ENCODE measurements at regions not wholly inside any gene's neighbourhood (a gene's known extent, or its start where the extent isn't known, plus 50 kb on each side); places are given as distances from the start of the nearest gene placed in this dataset.
A peak's percentile ranks its signal among the peaks of the same experiment; 100 is the strongest.
"Not testable (repeated sequence)": the region's sequence is repeated elsewhere in the genome, so short reads cannot be mapped to it uniquely, and the experiment has no call there.

GRCh38 chr1:93766451-93766850 is 84.8 kb upstream of the BCAR3 start:
- ATAC-seq (no peak), DNase-seq (no peak)
- no peak overlapping the region for H3K4me3 Mint-ChIP-seq
- H3K27me3 Mint-ChIP-seq, result no peaks in the 10 kb centered on the region
- peaks cover 2% of the 10 kb centered on the region for H3K36me3 Mint-ChIP-seq (ENCODE audit: low read depth)
- peaks cover 3% of the 10 kb centered on the region for H3K4me1 Mint-ChIP-seq
- no peaks in the 10 kb centered on the region for H3K9me3 ChIP-seq (ENCODE audit: control insufficient read depth, low read length, poor library complexity, severe bottlenecking)
- peak overlapping the region; percentile 39 for H3K27ac Mint-ChIP-seq

- Mint-ChIP-seq H3K27me3 (no peaks in the 10 kb centered on the region), H3K36me3 (ENCODE audit: low read depth) (peaks cover 2% of the 10 kb centered on the region), H3K27ac (no peak overlapping the region), H3K4me1 (peaks cover 3% of the 10 kb centered on the region), H3K4me3 (no peak overlapping the region)
- no peaks in the 10 kb centered on the region for H3K9me3 ChIP-seq (ENCODE audit: control insufficient read depth, low read length, poor library complexity, severe bottlenecking)
- no peak for DNase-seq
- ATAC-seq, result no peak
Measured at GRCh38 chr1:93765099-93765498, 83.5 kb upstream of the BCAR3 start.

GRCh38 chr1:93764366-93764750 is 82.7 kb upstream of the BCAR3 start:
- no peak overlapping the region for H3K4me3 Mint-ChIP-seq
- H3K36me3 Mint-ChIP-seq (ENCODE audit: low read depth), result peaks cover 2% of the 10 kb centered on the region
- no peak for ATAC-seq
- H3K27me3 Mint-ChIP-seq, result no peaks in the 10 kb centered on the region
- H3K27ac Mint-ChIP-seq, result no peak overlapping the region
- peaks cover 3% of the 10 kb centered on the region for H3K4me1 Mint-ChIP-seq
- no peaks in the 10 kb centered on the region for H3K9me3 ChIP-seq (ENCODE audit: control insufficient read depth, low read length, poor library complexity, severe bottlenecking)
- no peak for DNase-seq

- no peak for ATAC-seq
- Mint-ChIP-seq H3K4me1 (peaks cover 7% of the 10 kb centered on the region), H3K27me3 (no peaks in the 10 kb centered on the region), H3K27ac (no peak overlapping the region), H3K4me3 (no peak overlapping the region), H3K36me3 (ENCODE audit: low read depth) (peaks cover 2% of the 10 kb centered on the region)
- no peaks in the 10 kb centered on the region for H3K9me3 ChIP-seq (ENCODE audit: control insufficient read depth, low read length, poor library complexity, severe bottlenecking)
- no peak for DNase-seq
Measured at GRCh38 chr1:93763704-93764365, 82.2 kb upstream of the BCAR3 start.

- ATAC-seq, result peak; percentile 32
- no peaks in the 10 kb centered on the region for H3K9me3 ChIP-seq (ENCODE audit: control insufficient read depth, low read length, poor library complexity, severe bottlenecking)
- H3K27ac Mint-ChIP-seq, result no peak overlapping the region
- no peak for DNase-seq
- H3K27me3 Mint-ChIP-seq, result peaks cover 5% of the 10 kb centered on the region
- no peaks in the 10 kb centered on the region for H3K36me3 Mint-ChIP-seq (ENCODE audit: low read depth)
- peaks cover 9% of the 10 kb centered on the region for H3K4me1 Mint-ChIP-seq
- no peak overlapping the region for H3K4me3 Mint-ChIP-seq
Measured at GRCh38 chr1:93758842-93759515, 77.3 kb upstream of the BCAR3 start.

GRCh38 chr1:93757256-93758036 is 75.8 kb upstream of the BCAR3 start:
- no peak overlapping the region for H3K27ac Mint-ChIP-seq
- DNase-seq (no peak), ATAC-seq (no peak)
- H3K4me3 Mint-ChIP-seq, result no peak overlapping the region
- no peaks in the 10 kb centered on the region for H3K36me3 Mint-ChIP-seq (ENCODE audit: low read depth)
- H3K4me1 Mint-ChIP-seq, result peaks cover 9% of the 10 kb centered on the region
- H3K27me3 Mint-ChIP-seq, result peaks cover 5% of the 10 kb centered on the region
- H3K9me3 ChIP-seq (ENCODE audit: control insufficient read depth, low read length, poor library complexity, severe bottlenecking), result no peaks in the 10 kb centered on the region

- Mint-ChIP-seq H3K27ac (no peak overlapping the region), H3K36me3 (ENCODE audit: low read depth) (no peaks in the 10 kb centered on the region), H3K27me3 (peaks cover 7% of the 10 kb centered on the region), H3K4me3 (no peak overlapping the region), H3K4me1 (peaks cover 9% of the 10 kb centered on the region)
- ATAC-seq, result no peak
- DNase-seq, result no peak
- no peaks in the 10 kb centered on the region for H3K9me3 ChIP-seq (ENCODE audit: control insufficient read depth, low read length, poor library complexity, severe bottlenecking)
Measured at GRCh38 chr1:93756657-93757056, 75.0 kb upstream of the BCAR3 start.

GRCh38 chr1:93755251-93755715 is 73.6 kb upstream of the BCAR3 start:
- not testable (repeated sequence) for H3K9me3 ChIP-seq (ENCODE audit: control insufficient read depth, low read length, poor library complexity, severe bottlenecking); H3K36me3 Mint-ChIP-seq (ENCODE audit: low read depth); DNase-seq; H3K27ac Mint-ChIP-seq; ATAC-seq; H3K4me3 Mint-ChIP-seq; H3K4me1 Mint-ChIP-seq
- peaks cover 12% of the 10 kb centered on the region for H3K27me3 Mint-ChIP-seq

GRCh38 chr1:93753791-93754763 is 72.4 kb upstream of the BCAR3 start:
- H3K4me1 Mint-ChIP-seq, result peaks cover 10% of the 10 kb centered on the region

GRCh38 chr1:93751377-93752250 is 70.0 kb upstream of the BCAR3 start:
- H3K9me3 ChIP-seq (ENCODE audit: control insufficient read depth, low read length, poor library complexity, severe bottlenecking), result peaks cover 6% of the 10 kb centered on the region
- DNase-seq (no peak), ATAC-seq (no peak)
- Mint-ChIP-seq H3K27me3 (peaks cover 7% of the 10 kb centered on the region), H3K36me3 (ENCODE audit: low read depth) (peaks cover 3% of the 10 kb centered on the region), H3K27ac (no peak overlapping the region), H3K4me3 (no peak overlapping the region), H3K4me1 (peaks cover 6% of the 10 kb centered on the region)

More at GRCh38 chr1:93753791-93754763, 72.4 kb upstream of the BCAR3 start:
- Mint-ChIP-seq H3K27me3 (peaks cover 12% of the 10 kb centered on the region), H3K27ac (no peak overlapping the region), H3K4me3 (no peak overlapping the region), H3K36me3 (ENCODE audit: low read depth) (no peaks in the 10 kb centered on the region)
- no peaks in the 10 kb centered on the region for H3K9me3 ChIP-seq (ENCODE audit: control insufficient read depth, low read length, poor library complexity, severe bottlenecking)
- no peak for DNase-seq
- ATAC-seq, result no peak

- peaks cover 6% of the 10 kb centered on the region for H3K9me3 ChIP-seq (ENCODE audit: control insufficient read depth, low read length, poor library complexity, severe bottlenecking)
- H3K27me3 Mint-ChIP-seq, result peaks cover 7% of the 10 kb centered on the region
- ATAC-seq, result no peak
- peaks cover 6% of the 10 kb centered on the region for H3K4me1 Mint-ChIP-seq
- no peak for DNase-seq
- peaks cover 3% of the 10 kb centered on the region for H3K36me3 Mint-ChIP-seq (ENCODE audit: low read depth)
- H3K4me3 Mint-ChIP-seq, result no peak overlapping the region
- no peak overlapping the region for H3K27ac Mint-ChIP-seq
Measured at GRCh38 chr1:93750955-93751354, 69.3 kb upstream of the BCAR3 start.

- Mint-ChIP-seq H3K27ac (no peak overlapping the region), H3K4me1 (peaks cover 6% of the 10 kb centered on the region), H3K27me3 (peaks cover 7% of the 10 kb centered on the region), H3K36me3 (ENCODE audit: low read depth) (peaks cover 3% of the 10 kb centered on the region), H3K4me3 (no peak overlapping the region)
- ATAC-seq (no peak), DNase-seq (no peak)
- peaks cover 6% of the 10 kb centered on the region for H3K9me3 ChIP-seq (ENCODE audit: control insufficient read depth, low read length, poor library complexity, severe bottlenecking)
Measured at GRCh38 chr1:93749894-93750301, 68.3 kb upstream of the BCAR3 start.

All from T-helper 17 cell (primary cell).